GM12874 (cell line): ENCODE measurements at regions not wholly inside any gene's neighbourhood (a gene's known extent, or its start where the extent isn't known, plus 50 kb on each side); places are given as distances from the start of the nearest gene placed in this dataset.

Experiments used
- TF ChIP-seq, protein P1 (sequence below): IDR thresholded peaks from 2 replicates; pipeline ENCODE4 v1.5.1; 2011; ENCODE audit warnings: low read depth, mild to moderate bottlenecking, control low read depth, low read length, moderate library complexity; ENCODE audit not compliant: insufficient read depth

DNA sequence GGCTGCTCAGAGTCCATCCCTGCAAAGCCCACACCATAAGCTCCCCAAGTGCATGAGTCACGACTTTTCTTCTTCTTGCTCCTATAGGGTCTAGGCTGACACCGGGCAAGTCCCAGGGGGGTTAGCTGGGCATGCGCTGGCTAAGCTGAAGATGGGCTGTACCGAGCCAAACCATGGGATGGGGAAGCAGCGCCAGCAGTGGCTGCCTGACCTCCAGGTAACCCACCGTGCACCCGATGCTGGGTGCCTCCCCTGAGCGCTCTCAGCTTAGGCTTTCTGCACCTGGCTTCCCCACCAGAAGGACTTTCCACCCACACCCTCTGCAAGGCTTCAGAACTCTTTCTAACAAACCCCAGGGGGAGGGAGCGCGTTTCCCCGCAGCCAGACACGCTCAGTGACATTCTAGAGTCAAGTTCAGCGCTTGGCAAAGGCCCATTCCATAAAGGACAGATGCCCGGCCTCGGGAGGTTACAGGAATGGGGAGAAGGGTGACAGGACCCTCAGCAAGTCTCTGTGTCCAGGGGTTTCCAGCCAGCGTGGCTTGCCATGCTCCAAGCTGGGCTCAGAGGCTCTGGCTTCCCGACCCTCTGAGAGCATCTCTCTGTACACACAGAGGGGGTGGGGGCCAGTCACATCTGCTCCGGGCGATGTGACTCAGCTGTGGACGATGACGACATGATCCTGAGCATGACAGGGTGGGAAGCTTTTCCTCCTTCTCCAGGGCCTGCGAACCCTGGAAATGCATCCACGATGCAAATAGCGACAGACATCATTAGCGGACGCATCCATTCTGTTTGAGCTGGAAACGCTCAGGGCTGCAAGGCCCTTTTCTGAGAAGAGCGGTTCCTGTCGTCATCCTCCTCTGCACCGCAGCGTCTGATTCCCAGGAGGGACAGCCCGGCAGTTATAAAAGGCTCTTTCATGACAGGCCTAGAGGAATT lies 107.8 kb downstream of the SIK1 start:
- TF ChIP-seq, protein P1, sequence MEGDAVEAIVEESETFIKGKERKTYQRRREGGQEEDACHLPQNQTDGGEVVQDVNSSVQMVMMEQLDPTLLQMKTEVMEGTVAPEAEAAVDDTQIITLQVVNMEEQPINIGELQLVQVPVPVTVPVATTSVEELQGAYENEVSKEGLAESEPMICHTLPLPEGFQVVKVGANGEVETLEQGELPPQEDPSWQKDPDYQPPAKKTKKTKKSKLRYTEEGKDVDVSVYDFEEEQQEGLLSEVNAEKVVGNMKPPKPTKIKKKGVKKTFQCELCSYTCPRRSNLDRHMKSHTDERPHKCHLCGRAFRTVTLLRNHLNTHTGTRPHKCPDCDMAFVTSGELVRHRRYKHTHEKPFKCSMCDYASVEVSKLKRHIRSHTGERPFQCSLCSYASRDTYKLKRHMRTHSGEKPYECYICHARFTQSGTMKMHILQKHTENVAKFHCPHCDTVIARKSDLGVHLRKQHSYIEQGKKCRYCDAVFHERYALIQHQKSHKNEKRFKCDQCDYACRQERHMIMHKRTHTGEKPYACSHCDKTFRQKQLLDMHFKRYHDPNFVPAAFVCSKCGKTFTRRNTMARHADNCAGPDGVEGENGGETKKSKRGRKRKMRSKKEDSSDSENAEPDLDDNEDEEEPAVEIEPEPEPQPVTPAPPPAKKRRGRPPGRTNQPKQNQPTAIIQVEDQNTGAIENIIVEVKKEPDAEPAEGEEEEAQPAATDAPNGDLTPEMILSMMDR: no peak

DNA sequence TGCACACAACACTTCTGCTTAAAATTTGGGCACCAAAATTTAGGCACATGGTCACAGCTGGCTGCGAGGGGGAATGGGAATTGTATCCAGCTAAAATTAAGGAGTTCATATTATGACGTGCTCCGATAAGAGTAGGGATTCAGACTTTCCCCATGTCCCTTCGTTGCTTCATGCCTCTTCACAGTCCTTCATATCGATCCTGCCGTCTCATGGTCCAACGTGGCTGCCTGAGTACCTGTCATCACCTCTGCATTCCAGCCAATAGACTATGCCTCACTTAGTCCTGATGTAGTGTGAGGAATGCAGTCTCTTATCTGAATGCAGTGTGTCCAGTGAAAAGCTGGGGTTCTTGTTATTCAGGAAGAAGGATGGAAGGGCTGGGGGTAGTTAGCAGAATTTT lies 108.6 kb downstream of the SIK1 start:
- TF ChIP-seq, protein P1: no peak

DNA sequence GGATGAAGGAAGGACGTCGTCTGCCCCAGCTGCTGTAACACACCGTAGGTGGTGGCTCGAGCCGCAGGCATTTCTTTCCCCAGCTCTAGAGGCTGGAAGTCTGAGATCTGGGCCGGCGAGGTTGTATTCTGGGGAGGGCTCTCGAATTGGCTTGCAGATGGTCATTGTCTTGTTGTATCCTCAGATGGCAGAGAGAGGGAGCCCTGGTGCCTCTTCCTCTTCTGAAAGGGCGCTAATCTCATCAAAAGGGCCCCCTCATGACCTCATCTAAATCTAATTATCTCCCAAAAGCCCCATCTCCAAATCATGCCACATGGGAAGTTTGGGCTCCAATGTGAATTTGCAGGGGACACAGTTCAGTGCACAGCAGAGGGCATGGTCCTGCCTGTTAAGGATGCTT lies 109.0 kb downstream of the SIK1 start:
- TF ChIP-seq, protein P1: no peak

DNA sequence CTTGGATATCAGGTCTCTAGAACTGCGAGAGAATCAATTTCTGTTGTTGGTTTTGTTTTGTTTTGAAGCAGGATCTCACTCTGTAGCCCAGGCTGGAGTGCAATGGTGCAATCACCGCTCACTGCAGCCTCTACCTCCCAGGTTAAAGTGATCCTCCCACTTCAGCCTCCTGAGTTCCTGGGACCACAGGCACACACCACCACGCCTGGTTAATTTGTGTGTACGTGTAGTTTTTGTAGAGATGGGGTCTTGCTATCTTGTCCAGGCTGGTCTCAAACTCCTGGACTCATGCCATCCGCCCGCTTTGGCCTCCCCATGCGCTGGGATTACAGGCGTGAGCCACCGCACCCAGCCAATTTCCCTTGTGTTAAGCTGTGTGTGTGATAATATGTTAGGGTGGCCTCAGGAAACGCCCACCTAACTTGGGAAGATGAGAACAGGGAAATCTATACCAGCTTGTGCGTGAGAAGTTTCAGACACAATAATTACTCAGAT lies 109.6 kb downstream of the SIK1 start:
- TF ChIP-seq, protein P1: no peak

DNA sequence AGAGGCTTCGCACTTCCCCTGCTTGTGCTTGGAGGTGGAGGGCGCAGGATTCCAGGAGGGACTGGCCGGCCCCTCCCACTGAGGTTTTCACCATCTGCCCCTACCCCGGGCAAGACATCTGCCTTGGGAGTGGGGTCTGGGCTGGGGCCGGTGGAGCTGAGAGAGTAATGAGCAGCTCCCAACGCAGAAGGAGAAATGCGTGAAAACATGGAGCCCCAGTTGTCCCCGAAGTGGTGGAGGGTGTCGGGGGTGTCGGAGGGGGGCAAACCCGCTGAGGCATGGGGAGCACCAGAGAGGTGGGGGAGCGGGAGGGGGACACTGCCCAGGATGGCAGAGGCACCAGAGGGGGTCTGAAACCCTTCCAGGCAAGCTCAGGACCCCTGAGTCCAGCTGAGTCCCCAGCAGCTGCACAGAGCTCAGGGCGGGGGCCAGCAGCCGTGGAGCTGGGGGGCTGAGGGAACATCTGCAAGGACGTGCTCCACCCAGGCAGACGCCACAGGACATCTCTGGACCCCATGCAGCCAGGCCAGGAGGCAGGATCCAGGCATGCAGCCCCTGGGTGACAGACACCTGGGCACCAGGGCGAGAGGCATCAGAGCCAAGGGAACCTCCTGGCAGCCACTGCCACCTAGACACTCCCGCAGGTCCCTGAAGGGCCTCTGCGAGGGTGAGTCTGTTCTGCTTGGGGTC lies 110.6 kb downstream of the SIK1 start:
- TF ChIP-seq, protein P1: no peak

DNA sequence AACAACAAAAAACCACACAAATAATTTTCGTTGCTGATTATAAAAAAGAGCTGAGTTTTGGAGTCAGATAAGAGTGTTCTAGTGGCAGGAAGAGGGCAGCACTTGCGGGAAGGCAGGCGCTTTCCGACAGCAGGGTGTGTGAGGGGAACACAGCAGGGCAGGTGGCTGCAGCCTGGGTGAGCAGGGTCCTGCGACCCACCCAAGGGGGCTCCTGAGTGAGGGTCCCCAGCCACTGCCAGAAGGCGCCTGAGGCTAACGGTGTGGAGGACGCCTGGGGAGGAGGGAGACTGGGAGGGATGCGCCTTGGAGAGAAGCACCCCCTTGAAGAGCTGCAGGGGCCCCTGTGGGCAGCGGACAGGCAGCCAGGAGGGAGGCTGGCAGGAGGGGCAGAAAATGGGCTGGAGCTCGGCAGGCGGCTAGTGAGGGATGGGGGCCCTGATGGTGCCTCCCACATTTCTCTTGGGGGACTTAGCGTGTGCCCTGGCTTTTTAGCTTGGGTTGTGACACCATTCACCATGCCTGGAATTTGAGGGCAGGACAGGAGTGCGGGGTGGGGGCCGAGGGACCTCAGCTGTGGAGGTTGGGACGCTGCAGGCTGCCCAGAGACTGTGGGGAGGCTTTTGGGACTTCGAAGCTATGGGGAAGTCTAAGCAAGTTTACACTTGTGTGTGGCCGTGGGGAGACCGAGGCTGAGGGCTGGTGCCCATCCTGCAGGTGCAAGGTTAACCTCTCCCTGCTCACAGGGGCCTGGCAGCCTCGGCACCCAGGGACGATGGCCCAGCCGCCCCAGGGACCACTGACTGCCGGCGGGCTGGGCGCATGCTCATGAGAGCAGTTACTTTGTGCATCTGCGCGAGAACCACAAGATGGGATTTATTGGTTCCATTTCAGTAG lies 111.4 kb downstream of the SIK1 start:
- TF ChIP-seq, protein P1: 0 out of 2 replicates have a peak, but pooled peaks have one; percentile 12

DNA sequence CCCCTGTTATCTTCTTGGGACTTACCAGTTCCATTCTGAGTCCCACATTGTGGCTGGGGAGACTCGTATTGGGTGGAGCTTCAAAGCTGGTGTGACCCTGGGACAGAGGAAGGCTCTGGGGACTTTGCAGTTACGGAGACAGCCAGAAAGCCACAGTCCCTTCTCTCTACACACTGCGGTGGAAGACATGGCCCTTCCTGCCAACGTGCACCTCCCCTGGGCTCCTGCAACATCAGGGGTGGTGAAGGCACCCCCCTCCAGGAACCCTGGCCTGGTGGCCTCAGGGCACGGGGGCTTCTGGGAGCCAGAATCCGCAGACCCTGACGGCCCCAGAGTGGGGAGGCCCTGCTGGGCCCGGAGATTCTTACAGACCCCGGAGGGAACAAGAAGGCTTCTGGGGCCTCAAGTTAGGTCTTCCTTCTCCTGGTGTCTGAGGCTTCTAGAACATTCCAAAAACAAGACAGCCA lies 113.0 kb downstream of the SIK1 start:
- TF ChIP-seq, protein P1: no peak
